RWPE2 (cell line): ENCODE measurements at regions not wholly inside any gene's neighbourhood (a gene's known extent, or its start where the extent isn't known, plus 50 kb on each side); places are given as distances from the start of the nearest gene placed in this dataset.

Experiments used
- ATAC-seq: fragments of 200-7000 bp; cut with Tn5 transposase; 3 replicates; pipeline ENCODE4 v1.9.1; 2021; ENCODE audit warnings: low read depth
- DNase-seq: peaks from one replicate; pipeline ENCODE4 v3.0.0-alpha.2; 2020; ENCODE audit warnings: low spot score
- H3K27ac ChIP-seq: fragments of 450-650 bp; 2 replicates; pipeline ENCODE4 v1.5.1; 2017; ENCODE audit warnings: mild to moderate bottlenecking; ENCODE audit not compliant: poor library complexity, severe bottlenecking
- H3K27me3 ChIP-seq: fragments of 250-450 bp; sonication (Bioruptor Pico); 2 replicates; pipeline ENCODE4 v1.5.1; 2021; ENCODE audit warnings: mild to moderate bottlenecking, moderate library complexity; ENCODE audit not compliant: insufficient read depth, poor library complexity, severe bottlenecking
- H3K36me3 ChIP-seq: fragments of 250-450 bp; sonication (Bioruptor Pico); 2 replicates; pipeline ENCODE4 v1.5.1; 2020; ENCODE audit warnings: low read depth, mild to moderate bottlenecking, moderate library complexity
- H3K4me1 ChIP-seq: fragments of 250-450 bp; sonication (Bioruptor Pico); 2 replicates; pipeline ENCODE4 v1.5.1; 2021; ENCODE audit warnings: mild to moderate bottlenecking, moderate library complexity; ENCODE audit not compliant: insufficient read depth, poor library complexity, severe bottlenecking
- H3K4me3 ChIP-seq: fragments of 250-450 bp; sonication (Bioruptor Pico); 2 replicates; pipeline ENCODE4 v1.5.1; 2021; ENCODE audit warnings: mild to moderate bottlenecking, moderate library complexity; ENCODE audit not compliant: severe bottlenecking
- H3K9me3 ChIP-seq: fragments of 250-450 bp; sonication (Bioruptor Pico); 2 replicates; pipeline ENCODE4 v1.5.1; 2021; ENCODE audit warnings: mild to moderate bottlenecking, moderate library complexity; ENCODE audit not compliant: severe bottlenecking
- TF ChIP-seq, protein P1 (sequence below): fragments of 450-650 bp; IDR thresholded peaks from one replicate; pipeline ENCODE4 v1.5.1; 2017; ENCODE audit warnings: mild to moderate bottlenecking, moderate library complexity; ENCODE audit not compliant: poor library complexity, severe bottlenecking

DNA sequence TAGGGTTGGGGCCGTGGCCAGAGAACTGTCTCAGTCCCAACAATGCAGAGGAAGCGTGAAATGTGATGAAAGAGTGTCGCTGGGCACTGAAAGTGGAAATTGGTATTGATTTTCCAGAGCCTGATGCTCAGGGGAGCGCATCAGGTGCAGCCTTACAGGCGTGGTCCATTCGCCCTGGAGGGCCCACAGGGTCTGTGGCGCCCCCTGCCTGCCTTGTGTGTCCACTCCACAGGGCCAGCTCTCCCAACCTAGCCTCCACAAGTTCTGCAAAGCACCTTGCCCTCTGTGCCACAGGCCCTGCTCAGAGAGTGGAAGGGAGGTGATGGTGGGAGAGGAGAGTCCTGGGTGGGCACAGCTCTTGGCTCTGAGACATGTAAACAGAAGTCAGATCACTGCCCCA is 54.9 kb upstream of the LMO1 start:
- Histone ChIP-seq H3K27ac (no peak overlapping the region), H3K36me3 (no peaks in the 10 kb centered on the region), H3K4me3 (no peak overlapping the region), H3K4me1 (no peaks in the 10 kb centered on the region), H3K27me3 (no peaks in the 10 kb centered on the region), H3K9me3 (no peaks in the 10 kb centered on the region)
- ATAC-seq (no peak), DNase-seq (peak; percentile 28)
- TF ChIP-seq, protein P1, sequence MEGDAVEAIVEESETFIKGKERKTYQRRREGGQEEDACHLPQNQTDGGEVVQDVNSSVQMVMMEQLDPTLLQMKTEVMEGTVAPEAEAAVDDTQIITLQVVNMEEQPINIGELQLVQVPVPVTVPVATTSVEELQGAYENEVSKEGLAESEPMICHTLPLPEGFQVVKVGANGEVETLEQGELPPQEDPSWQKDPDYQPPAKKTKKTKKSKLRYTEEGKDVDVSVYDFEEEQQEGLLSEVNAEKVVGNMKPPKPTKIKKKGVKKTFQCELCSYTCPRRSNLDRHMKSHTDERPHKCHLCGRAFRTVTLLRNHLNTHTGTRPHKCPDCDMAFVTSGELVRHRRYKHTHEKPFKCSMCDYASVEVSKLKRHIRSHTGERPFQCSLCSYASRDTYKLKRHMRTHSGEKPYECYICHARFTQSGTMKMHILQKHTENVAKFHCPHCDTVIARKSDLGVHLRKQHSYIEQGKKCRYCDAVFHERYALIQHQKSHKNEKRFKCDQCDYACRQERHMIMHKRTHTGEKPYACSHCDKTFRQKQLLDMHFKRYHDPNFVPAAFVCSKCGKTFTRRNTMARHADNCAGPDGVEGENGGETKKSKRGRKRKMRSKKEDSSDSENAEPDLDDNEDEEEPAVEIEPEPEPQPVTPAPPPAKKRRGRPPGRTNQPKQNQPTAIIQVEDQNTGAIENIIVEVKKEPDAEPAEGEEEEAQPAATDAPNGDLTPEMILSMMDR = no peak

DNA sequence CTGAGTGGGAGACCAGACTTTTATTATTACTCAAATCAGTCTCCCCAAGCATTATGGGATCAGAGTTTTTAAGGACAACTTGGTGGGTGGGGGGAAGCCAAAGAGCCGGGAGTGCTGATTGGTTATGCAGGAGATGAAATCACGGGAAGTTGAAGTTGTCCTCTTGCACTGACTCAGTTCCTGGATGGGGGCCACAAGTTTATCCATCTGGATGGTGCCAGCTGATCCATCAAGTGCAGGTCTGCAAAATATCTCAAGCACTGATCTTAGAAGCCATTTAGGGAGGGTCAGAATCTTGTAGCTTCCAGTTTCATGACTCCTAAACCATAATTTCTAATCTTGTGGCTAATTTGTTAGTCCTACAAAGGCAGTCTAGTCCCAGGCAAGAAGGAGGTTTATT is 53.5 kb upstream of the LMO1 start:
- Histone ChIP-seq H3K27me3 (no peaks in the 10 kb centered on the region), H3K4me1 (no peaks in the 10 kb centered on the region), H3K36me3 (no peaks in the 10 kb centered on the region), H3K4me3 (no peak overlapping the region), H3K27ac (no peak overlapping the region), H3K9me3 (no peaks in the 10 kb centered on the region)
- peak; percentile 11 for DNase-seq
- TF ChIP-seq, protein P1 = no peak
- no peak for ATAC-seq

DNA sequence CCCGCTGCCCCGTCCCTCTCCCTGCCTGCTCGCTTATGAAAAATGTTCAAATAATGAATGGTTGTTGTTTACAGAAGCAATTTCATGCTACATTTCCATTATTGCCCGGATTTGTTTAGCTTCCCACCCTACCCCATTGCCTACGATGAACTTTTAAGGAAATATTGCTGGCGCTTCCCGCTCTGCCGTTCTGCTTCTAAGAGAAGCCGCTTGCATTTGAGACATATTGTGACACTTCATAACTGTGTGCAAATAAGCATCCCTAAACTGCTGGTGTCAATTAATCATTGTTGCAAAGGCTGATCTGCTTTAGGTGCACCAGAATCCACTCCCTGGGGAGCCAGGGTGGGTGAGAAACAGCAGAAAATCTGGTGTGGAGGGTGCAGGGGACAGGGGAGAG is 52.3 kb upstream of the LMO1 start:
- Histone ChIP-seq H3K9me3 (no peaks in the 10 kb centered on the region), H3K4me3 (no peak overlapping the region), H3K27me3 (no peaks in the 10 kb centered on the region), H3K27ac (no peak overlapping the region), H3K36me3 (no peaks in the 10 kb centered on the region), H3K4me1 (no peaks in the 10 kb centered on the region)
- no peak for ATAC-seq
- TF ChIP-seq, protein P1 = no peak
- DNase-seq = no peak

DNA sequence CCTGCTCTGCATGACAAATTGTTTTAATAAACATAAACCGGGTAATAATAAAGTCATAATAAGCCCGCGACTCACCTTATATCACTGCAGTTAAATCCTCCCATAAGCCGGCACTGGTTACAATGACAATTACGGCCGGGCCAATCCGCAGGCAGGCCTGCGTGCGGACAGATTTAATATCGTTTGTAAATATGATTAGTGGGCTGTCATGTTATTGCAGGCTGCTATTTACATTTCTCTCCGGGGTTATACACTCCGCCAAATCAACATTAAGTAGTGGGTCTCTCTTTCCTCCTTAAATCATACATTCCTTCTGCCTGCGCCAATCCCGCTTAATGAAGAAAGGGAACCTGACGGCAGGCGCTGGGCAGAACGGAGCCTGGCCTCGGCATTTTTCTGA is 51.8 kb upstream of the LMO1 start:
- ATAC-seq (no peak), DNase-seq (peak; percentile 12)
- H3K9me3 ChIP-seq = no peaks in the 10 kb centered on the region
- H3K27me3 ChIP-seq = no peaks in the 10 kb centered on the region
- no peak overlapping the region for H3K4me3 ChIP-seq
- H3K36me3 ChIP-seq = no peaks in the 10 kb centered on the region
- TF ChIP-seq, protein P1 = no peak
- H3K4me1 ChIP-seq = no peaks in the 10 kb centered on the region
- no peak overlapping the region for H3K27ac ChIP-seq

DNA sequence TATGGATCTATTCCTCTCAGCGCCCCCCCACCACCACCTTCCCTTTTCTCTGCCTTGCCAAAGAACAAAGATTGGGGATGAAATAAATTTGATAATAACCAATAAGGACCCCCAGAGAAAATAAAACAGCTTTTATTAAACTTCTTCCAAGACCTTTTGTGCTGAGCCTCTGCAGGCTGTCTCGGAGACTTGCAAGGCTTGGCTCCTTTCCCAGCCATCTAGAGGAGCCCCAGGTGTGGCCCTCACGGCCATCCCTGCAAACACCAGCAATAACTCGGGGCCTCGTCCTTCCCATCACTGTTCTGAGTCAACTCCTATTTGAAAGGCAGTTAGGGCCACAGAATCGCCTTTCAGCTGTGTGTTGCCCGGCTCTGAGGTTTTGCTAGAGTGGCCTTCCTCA is 51.2 kb upstream of the LMO1 start:
- H3K36me3 ChIP-seq = no peaks in the 10 kb centered on the region
- no peaks in the 10 kb centered on the region for H3K4me1 ChIP-seq
- no peaks in the 10 kb centered on the region for H3K9me3 ChIP-seq
- no peak overlapping the region for H3K27ac ChIP-seq
- TF ChIP-seq, protein P1 = no peak
- no peaks in the 10 kb centered on the region for H3K27me3 ChIP-seq
- ATAC-seq = no peak
- DNase-seq = peak; percentile 23
- no peak overlapping the region for H3K4me3 ChIP-seq
